ENCODE measurements at regions not wholly inside any gene's neighbourhood (a gene's known extent, or its start where the extent isn't known, plus 50 kb on each side); places are given as distances from the start of the nearest gene placed in this dataset.

- Histone ChIP-seq H3K9ac (ENCODE audit: low read length) (no peak overlapping the region), H3K4me2 (ENCODE audit: low read length) (no peak overlapping the region), H2AFZ (ENCODE audit: low read depth, low read length) (no peak overlapping the region)
Measured at GRCh38 chr3:1963896-1964295, 134.8 kb upstream of the CNTN4 start.

GRCh38 chr3:1967525-1967924 lies 131.1 kb upstream of the CNTN4 start:
- H3K79me2 ChIP-seq (replicated peaks; ENCODE audit: insufficient read depth, low read length), result no peaks in the 10 kb centered on the region
- no peaks in the 10 kb centered on the region for H3K27me3 ChIP-seq (ENCODE audit: insufficient read depth, low read depth, low read length)
- H3F3A ChIP-seq (ENCODE audit: insufficient read depth, low read length, poor library complexity, severe bottlenecking), result no peaks in the 10 kb centered on the region
- no peak overlapping the region for H2AFZ ChIP-seq (ENCODE audit: low read depth, low read length)
- no peak overlapping the region for H3K4me2 ChIP-seq (ENCODE audit: low read length)
- no peak overlapping the region for H3K27ac ChIP-seq (ENCODE audit: low read length)
- no peaks in the 10 kb centered on the region for H3K9me3 ChIP-seq (ENCODE audit: low read length)
- no peak overlapping the region for H3K4me3 ChIP-seq (ENCODE audit: low read length)
- no peaks in the 10 kb centered on the region for H4K20me1 ChIP-seq (ENCODE audit: insufficient read depth)
- H3K9ac ChIP-seq (ENCODE audit: low read length), result no peak overlapping the region
- H3K9me2 ChIP-seq (ENCODE audit: insufficient read depth, low read length), result no peaks in the 10 kb centered on the region
- H3K36me3 ChIP-seq (ENCODE audit: insufficient read depth, low read length), result no peaks in the 10 kb centered on the region
- TF ChIP-seq EZH2 (IDR thresholded peaks at IDR 0.05; ENCODE audit: borderline replicate concordance, insufficient read depth, low read length, poor library complexity, severe bottlenecking) (no peak), REST (IDR thresholded peaks at IDR 0.05; ENCODE audit: borderline replicate concordance) (no peak), MXI1 (conservative IDR thresholded peaks at IDR 0.05; ENCODE audit: poor library complexity, severe bottlenecking) (no peak), CTCF (IDR thresholded peaks at IDR 0.05; ENCODE audit: poor library complexity, severe bottlenecking) (no peak), TAF1 (IDR thresholded peaks at IDR 0.05; ENCODE audit: low read depth) (no peak), SMC3 (conservative IDR thresholded peaks at IDR 0.05; ENCODE audit: poor library complexity) (no peak), RAD21 (conservative IDR thresholded peaks at IDR 0.05) (no peak)

More at GRCh38 chr3:1963896-1964295, 134.8 kb upstream of the CNTN4 start:
- Histone ChIP-seq H3K27ac (ENCODE audit: low read length) (no peak overlapping the region), H3F3A (ENCODE audit: insufficient read depth, low read length, poor library complexity, severe bottlenecking) (no peaks in the 10 kb centered on the region), H3K9me2 (ENCODE audit: insufficient read depth, low read length) (no peaks in the 10 kb centered on the region), H3K79me2 (replicated peaks; ENCODE audit: insufficient read depth, low read length) (no peaks in the 10 kb centered on the region), H3K27me3 (ENCODE audit: insufficient read depth, low read depth, low read length) (no peaks in the 10 kb centered on the region), H3K4me3 (ENCODE audit: low read length) (no peak overlapping the region), H3K9me3 (ENCODE audit: low read length) (no peaks in the 10 kb centered on the region), H4K20me1 (ENCODE audit: insufficient read depth) (no peaks in the 10 kb centered on the region), H3K36me3 (ENCODE audit: insufficient read depth, low read length) (no peaks in the 10 kb centered on the region)
- TF ChIP-seq RAD21 (conservative IDR thresholded peaks at IDR 0.05) (no peak), MXI1 (conservative IDR thresholded peaks at IDR 0.05; ENCODE audit: poor library complexity, severe bottlenecking) (no peak), POLR2AphosphoS5 (IDR thresholded peaks at IDR 0.05) (no peak), SMC3 (conservative IDR thresholded peaks at IDR 0.05; ENCODE audit: poor library complexity) (no peak), EP300 (conservative IDR thresholded peaks at IDR 0.05; ENCODE audit: poor library complexity, severe bottlenecking) (no peak), REST (IDR thresholded peaks at IDR 0.05; ENCODE audit: borderline replicate concordance) (no peak), CTCF (IDR thresholded peaks at IDR 0.05; ENCODE audit: poor library complexity, severe bottlenecking) (no peak), TAF1 (IDR thresholded peaks at IDR 0.05; ENCODE audit: low read depth) (no peak), EZH2 (IDR thresholded peaks at IDR 0.05; ENCODE audit: borderline replicate concordance, insufficient read depth, low read length, poor library complexity, severe bottlenecking) (no peak)
